GM18858 (cell line): ENCODE measurements at regions not wholly inside any gene's neighbourhood (a gene's known extent, or its start where the extent isn't known, plus 50 kb on each side); places are given as distances from the start of the nearest gene placed in this dataset.
A peak's percentile ranks its signal among the peaks of the same experiment; 100 is the strongest.

Experiments
- ATAC-seq: cut with Tn5 transposase; IDR thresholded peaks from one replicate; pipeline ENCODE4 v1.9.1; 2021; ENCODE audit not compliant: unreplicated experiment

- no peak for ATAC-seq
These were observed 590.5 kb downstream of the CSNK1G3 start for GRCh38 chr5:124102486-124102885.

DNA sequence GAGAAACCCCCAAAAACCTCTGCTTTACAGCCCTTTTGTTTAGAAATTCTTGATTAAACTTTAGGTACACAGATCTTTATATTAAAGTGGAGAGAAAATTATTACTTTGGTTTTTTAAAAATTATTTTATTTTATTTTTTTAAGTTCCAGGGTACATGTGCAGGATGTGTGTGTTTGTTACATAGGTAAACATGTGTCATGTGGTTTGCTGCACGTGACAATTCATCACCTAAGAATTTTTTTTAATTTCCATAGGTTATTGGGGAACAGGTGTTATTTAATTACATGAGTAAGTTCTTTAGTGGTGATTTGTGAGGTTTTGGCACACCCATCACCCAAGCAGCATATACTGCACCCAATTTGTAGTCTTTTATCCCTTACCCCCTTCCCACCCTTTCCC, 581.7 kb downstream of the CSNK1G3 start:
- no peak for ATAC-seq

GRCh38 chr5:124090115-124090514, 578.1 kb downstream of the CSNK1G3 start:
- no peak for ATAC-seq

- ATAC-seq, result no peak
These were observed 577.6 kb downstream of the CSNK1G3 start for GRCh38 chr5:124089578-124089977.

DNA sequence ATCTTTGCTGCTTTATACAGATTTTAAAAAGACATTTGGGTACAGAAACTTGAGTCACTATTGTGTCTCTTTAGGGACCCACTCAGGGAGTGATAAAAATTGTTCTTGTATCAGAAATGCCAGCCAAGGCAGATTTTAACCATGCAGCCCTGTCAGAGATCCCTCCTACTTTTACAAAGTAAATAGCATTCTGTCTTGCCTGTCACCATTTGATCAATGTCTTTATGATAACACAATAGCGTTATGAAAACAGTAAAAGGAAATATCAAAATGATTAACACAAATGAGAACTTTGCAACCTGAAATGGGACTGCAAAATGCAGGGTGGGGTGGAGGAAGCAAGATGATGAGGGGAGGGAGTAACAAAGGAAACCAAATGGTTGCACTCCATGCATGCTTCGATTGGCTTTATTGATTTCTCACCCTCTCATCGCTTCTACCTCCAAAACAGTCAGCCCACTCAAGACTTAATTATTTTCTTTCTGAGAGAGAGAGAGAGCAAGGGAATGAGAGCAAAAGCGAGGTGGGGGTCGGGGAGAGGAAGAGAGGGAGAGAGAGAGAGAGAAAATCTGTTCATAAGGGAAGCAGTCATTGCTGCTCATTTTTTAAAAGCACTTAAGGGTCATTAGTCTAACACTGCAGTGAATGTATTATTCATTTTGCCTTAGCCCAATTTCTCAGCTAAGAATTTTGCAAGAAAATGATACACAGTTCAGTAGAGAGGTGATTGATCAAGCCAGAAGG, 576.5 kb downstream of the CSNK1G3 start:
- ATAC-seq, result no peak

- no peak for ATAC-seq
These were observed 575.8 kb downstream of the CSNK1G3 start for GRCh38 chr5:124087752-124088151.

GRCh38 chr5:124080256-124080655, 568.3 kb downstream of the CSNK1G3 start:
- no peak for ATAC-seq

DNA sequence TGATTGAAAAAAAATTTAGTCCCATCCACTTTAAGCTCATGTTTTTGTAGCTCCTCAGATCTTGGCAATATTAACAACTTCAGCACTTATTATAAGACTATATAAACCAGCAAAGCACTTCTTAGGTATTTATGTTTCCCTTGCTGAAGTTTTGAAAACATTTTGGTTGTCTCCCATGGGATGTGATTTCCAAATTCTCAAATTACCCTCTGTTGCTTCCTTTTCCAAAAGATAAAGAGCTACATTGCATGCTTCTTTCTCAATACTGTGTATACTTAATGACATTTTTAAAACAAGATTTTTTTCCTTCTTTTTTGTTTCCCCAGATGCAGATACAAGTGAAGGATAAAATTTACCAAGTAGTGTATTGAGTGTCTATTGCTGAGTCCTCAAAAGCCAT, 567.1 kb downstream of the CSNK1G3 start:
- ATAC-seq, result no peak

GRCh38 chr5:124074500-124074899, 562.5 kb downstream of the CSNK1G3 start:
- ATAC-seq, result no peak

- no peak for ATAC-seq
These were observed 560.6 kb downstream of the CSNK1G3 start for GRCh38 chr5:124072570-124072969.

- no peak for ATAC-seq
These were observed 559.1 kb downstream of the CSNK1G3 start for GRCh38 chr5:124071039-124071438.

DNA sequence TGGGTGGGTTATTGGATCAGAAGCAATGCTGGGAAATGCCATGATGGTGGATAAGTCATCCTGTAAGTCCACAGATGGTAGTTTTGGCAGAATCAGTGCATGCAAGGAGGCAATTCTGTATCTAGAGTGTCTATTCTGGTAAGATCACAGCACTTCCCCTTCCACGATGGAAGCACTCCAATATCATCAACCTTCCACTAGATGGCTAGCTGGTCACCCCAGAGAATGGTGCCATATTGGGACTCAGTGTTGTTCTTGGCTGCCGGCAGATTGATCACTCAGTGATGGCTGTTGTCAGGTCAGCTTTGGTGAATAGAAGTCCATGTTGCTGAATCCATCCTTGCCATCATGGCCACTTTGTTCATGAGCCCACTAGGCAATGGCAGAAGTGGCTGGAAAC, 553.5 kb downstream of the CSNK1G3 start:
- no peak for ATAC-seq

DNA sequence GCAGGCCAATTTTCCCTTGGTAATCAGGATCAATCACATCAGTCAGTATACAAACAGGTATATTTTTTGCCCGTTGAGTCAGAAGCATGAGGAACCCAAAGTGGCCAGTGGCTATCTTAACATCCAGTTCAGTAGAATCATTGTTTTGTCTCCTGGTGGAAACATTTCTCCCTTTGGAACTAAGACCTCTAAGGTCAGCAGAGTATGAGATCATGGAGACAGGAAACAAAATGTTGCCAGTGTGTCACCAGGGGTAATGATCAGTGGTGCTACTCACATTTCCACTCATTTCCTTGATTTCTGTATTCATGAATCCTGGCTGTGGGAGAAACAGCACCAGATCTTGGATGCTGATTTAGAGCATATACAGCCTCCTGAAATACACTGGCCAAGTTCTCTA, 553.0 kb downstream of the CSNK1G3 start:
- no peak for ATAC-seq

DNA sequence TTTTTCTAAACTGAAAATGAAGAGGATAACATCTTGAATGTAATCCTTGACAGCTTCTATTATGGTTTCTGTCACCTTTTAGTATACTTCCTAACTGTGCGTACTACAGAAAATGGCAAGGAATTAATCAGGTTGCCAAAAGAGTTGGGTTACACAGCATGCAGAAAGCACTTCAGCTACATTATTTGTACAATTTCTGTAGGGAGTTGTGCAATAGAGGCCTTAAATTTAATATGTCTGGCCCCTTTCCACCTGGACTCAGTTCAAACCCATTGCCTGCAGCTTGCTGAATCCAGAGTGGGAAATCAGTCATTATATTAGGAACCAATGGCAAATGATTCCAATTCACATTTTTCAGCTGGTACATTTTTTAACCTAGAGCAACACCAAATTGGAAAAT, 549.7 kb downstream of the CSNK1G3 start:
- no peak for ATAC-seq

DNA sequence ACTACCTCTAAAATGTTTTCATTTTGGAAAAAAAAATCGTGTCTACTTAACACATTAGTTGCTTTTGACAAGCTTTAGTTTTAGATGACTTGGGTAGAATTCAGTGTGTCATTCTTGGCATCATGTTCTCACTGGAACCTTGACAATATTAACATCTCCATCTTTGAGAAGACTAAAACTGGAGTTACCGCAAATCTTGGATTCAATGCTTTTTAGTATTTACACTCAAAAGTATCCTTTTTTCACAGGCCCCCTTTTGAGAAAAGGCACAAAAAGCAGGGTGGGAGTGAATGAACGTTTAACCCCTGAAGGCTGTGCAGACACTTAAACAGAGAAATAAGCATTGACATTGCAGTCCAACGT, 549.1 kb downstream of the CSNK1G3 start:
- ATAC-seq, result no peak

DNA sequence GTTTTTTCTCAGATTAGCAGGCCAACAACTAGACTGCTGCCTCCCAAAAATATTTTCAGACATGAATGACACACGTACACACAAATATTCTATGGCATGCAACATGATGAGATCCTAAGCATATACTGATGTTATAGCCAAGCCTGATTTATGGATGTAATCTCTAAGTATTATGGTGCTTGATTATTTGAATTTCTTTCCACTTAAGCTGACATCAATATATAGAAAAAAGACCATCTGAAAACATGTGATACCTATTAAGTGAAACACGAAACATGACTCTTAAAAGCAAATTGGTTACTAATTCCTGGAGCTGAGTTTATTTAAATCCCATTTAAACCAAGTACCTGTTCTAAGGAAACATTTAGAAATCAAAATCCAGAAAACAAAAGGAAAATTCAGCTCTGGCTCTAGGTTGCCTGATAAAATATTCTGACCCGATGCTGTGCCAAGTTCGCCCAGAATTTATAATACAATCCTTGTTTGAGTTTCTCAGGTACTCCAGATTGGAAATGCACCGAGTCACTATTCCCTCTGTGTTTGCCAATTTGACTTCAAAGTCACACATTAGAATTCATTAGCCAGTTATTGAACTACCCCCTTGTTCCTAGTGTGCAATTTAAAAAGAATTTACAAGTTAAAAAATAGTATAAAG, 548.6 kb downstream of the CSNK1G3 start:
- no peak for ATAC-seq

GRCh38 chr5:124060011-124060410, 548.0 kb downstream of the CSNK1G3 start:
- no peak for ATAC-seq

DNA sequence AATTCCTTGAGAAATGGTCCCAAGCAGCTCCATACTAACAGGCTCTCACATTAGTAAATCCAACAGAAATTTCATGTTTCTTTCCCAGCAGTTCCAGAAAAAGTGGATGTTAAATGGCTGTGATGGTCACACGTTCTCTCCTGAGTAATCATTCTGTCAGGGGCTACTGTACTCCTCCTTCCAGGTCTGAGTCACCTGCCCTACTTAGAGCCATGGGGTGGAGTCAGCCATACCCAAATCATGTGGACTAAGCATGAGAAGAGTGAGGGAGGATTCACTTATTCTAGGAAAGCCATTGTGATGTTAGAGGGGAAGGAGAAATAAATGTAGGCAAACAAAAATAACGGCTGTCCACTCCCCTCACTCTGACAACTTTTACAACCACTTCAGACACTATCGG, 547.2 kb downstream of the CSNK1G3 start:
- ATAC-seq, result no peak

GRCh38 chr5:124057724-124058231, 545.8 kb downstream of the CSNK1G3 start:
- no peak for ATAC-seq

- ATAC-seq, result peak; percentile 36
These were observed 545.2 kb downstream of the CSNK1G3 start for GRCh38 chr5:124056991-124057723.

GRCh38 chr5:124056326-124056990, 544.5 kb downstream of the CSNK1G3 start:
- peak; percentile 54 for ATAC-seq
